ENCODE measurements at regions not wholly inside any gene's neighbourhood (a gene's known extent, or its start where the extent isn't known, plus 50 kb on each side); places are given as distances from the start of the nearest gene placed in this dataset.

DNA sequence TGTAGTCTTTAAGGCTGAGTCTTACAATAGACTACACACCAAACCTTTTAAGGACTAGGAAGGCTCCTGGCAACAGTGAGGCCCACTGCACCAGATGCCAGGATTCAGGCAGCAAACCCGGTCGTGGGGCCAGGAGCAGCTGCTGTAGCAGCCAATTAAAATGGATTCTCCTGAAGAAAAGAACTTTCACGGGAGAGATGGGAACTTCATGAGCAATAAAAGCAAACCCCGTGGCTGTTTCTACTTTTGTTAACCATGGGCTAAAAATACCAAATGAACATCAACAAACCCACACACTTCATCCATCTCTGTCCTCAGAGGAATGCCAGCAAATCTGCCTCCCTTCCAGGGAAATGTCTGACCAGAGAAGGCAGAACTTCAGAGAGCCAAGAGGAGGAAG is 101.4 kb downstream of the BTC start:
- TF ChIP-seq HDGF (IDR thresholded peaks at IDR 0.05; ENCODE audit: borderline replicate concordance) (no peak), ZNF384 (IDR thresholded peaks at IDR 0.05) (no peak)
